ENCODE measurements at regions not wholly inside any gene's neighbourhood (a gene's known extent, or its start where the extent isn't known, plus 50 kb on each side); places are given as distances from the start of the nearest gene placed in this dataset.

DNA sequence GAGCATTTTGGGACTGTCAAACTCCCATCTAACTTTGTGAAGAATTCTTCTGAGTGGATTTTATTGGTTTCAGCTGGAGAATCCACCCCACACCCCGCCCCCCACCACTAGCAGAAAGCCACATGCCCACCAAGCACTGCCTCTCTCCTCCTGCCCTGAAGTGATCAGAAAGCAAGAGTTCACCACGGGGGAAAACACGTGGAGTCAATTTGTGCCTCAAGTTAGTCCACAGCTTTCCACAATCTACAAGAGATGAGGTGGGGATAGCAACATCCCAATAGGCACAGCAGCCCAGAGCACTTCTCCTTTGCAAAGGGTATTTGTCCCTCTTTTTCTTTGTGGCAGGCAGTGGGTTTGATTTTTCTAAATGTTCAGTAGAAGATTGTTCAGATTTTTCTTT lies 177.3 kb upstream of the NT5E start:
- H3K27ac ChIP-seq (ENCODE audit: insufficient read depth, low read length), result no peak overlapping the region
- no peak overlapping the region for H2AK5ac ChIP-seq (ENCODE audit: low read depth, low read length)
- no peaks in the 10 kb centered on the region for H4K20me1 ChIP-seq (ENCODE audit: insufficient read depth, low read length)
- no peak overlapping the region for H3K9ac ChIP-seq (ENCODE audit: low read depth, low read length)
- no peak overlapping the region for H3K18ac ChIP-seq (ENCODE audit: low read depth, low read length)
- H3K27me3 ChIP-seq (ENCODE audit: control insufficient read depth, insufficient read depth, low read length), result no peaks in the 10 kb centered on the region
- H3K4ac ChIP-seq (ENCODE audit: low read depth, low read length), result no peak overlapping the region
- no peak overlapping the region for H2BK120ac ChIP-seq (ENCODE audit: low read depth, low read length)
- intact Hi-C loops (cut with micrococcal nuclease), result no loop called here
- H3K36me3 ChIP-seq (ENCODE audit: control insufficient read depth, insufficient read depth, low read length), result no peaks in the 10 kb centered on the region
- in situ Hi-C loops (cut with MboI; ENCODE audit: low sequenced_read_pairs), result no loop called here
- H2AK9ac ChIP-seq (replicated peaks; ENCODE audit: low read depth, low read length, poor library complexity), result no peak overlapping the region
- no peak overlapping the region for H3K23ac ChIP-seq (ENCODE audit: low read depth, low read length)
- POLR2A ChIA-PET (ENCODE audit: unreplicated experiment), result no interaction called here
- TF ChIP-seq NFE2L2 (IDR thresholded peaks at IDR 0.05; ENCODE audit: low read depth, low read length) (no peak), MAFK (IDR thresholded peaks at IDR 0.05; ENCODE audit: low read depth, low read length) (no peak), RAD21 (IDR thresholded peaks at IDR 0.05; ENCODE audit: low read length) (no peak), MAZ (IDR thresholded peaks at IDR 0.05; ENCODE audit: borderline replicate concordance, low read depth, low read length) (no peak), CHD1 (IDR thresholded peaks at IDR 0.05; ENCODE audit: low read depth, low read length) (no peak), FOS (IDR thresholded peaks at IDR 0.05; ENCODE audit: low read depth, low read length) (no peak), CEBPB (IDR thresholded peaks at IDR 0.05; ENCODE audit: low read depth, low read length) (no peak), RCOR1 (IDR thresholded peaks at IDR 0.05; ENCODE audit: insufficient replicate concordance, low read length) (no peak), BHLHE40 (IDR thresholded peaks at IDR 0.05; ENCODE audit: low read depth, low read length) (no peak)
- TF ChIP-seq, protein P1, sequence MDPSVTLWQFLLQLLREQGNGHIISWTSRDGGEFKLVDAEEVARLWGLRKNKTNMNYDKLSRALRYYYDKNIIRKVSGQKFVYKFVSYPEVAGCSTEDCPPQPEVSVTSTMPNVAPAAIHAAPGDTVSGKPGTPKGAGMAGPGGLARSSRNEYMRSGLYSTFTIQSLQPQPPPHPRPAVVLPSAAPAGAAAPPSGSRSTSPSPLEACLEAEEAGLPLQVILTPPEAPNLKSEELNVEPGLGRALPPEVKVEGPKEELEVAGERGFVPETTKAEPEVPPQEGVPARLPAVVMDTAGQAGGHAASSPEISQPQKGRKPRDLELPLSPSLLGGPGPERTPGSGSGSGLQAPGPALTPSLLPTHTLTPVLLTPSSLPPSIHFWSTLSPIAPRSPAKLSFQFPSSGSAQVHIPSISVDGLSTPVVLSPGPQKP (IDR thresholded peaks at IDR 0.05; ENCODE audit: borderline replicate concordance, low read depth, low read length), result no peak
- H3K14ac ChIP-seq (replicated peaks; ENCODE audit: low read depth, low read length), result no peak overlapping the region
- H3K56ac ChIP-seq (ENCODE audit: extremely low read depth, insufficient read depth, low read length), result no peak overlapping the region
- BruUV-seq (replicated peaks), result no TSS peak
- no peak overlapping the region for H2AFZ ChIP-seq (replicated peaks; ENCODE audit: low read length, poor library complexity)
- no peaks in the 10 kb centered on the region for H3K4me1 ChIP-seq (ENCODE audit: control insufficient read depth, insufficient read depth, low read length)
- H4K5ac ChIP-seq (ENCODE audit: low read depth, low read length), result no peak overlapping the region
- no peak overlapping the region for H4K91ac ChIP-seq (ENCODE audit: insufficient read depth, low read depth, low read length)
- H4K8ac ChIP-seq (ENCODE audit: low read depth in 2 of 2, low read length in 2 of 2), result no peak overlapping the region
- no peaks in the 10 kb centered on the region for H3K9me1 ChIP-seq (ENCODE audit: insufficient read depth, low read length)
- ATAC-seq (ENCODE audit: low read depth), result no peak
- dilution Hi-C loops (cut with HindIII; ENCODE audit: low sequenced_read_pairs, unreplicated experiment), result no loop called here
- no peak for DNase-seq
- H3K79me1 ChIP-seq (ENCODE audit: low read depth in 1 of 2, low read length in 2 of 2), result no peaks in the 10 kb centered on the region
- no peak overlapping the region for H2BK15ac ChIP-seq (ENCODE audit: low read depth, low read length)
- WGBS, 2 experiments (ENCODE audit: extremely low coverage in 2 of 2, insufficient read length in 1 of 2), result no CpG with 5 or more reads among the region's 3 CpGs
- no peaks in the 10 kb centered on the region for H3K9me3 ChIP-seq (ENCODE audit: control insufficient read depth, insufficient read depth, low read length)
- no peak overlapping the region for H3K4me3 ChIP-seq (ENCODE audit: insufficient read depth, low read depth, low read length)
- H3K4me2 ChIP-seq (ENCODE audit: low read depth, low read length), result no peak overlapping the region
- no peak overlapping the region for H2BK5ac ChIP-seq (ENCODE audit: low read depth, low read length, poor library complexity, severe bottlenecking)
- no peak overlapping the region for H2BK20ac ChIP-seq (ENCODE audit: low read depth, low read length)
- CTCF ChIA-PET, result interaction anchor here (0.6 kb wide), 1 partner anchor 739 kb away, joined by 3 read pairs; no protein-coding TSS in a partner anchor

Measured in IMR-90 (cell line).